ENCODE measurements at regions not wholly inside any gene's neighbourhood (a gene's known extent, or its start where the extent isn't known, plus 50 kb on each side); places are given as distances from the start of the nearest gene placed in this dataset.

DNA sequence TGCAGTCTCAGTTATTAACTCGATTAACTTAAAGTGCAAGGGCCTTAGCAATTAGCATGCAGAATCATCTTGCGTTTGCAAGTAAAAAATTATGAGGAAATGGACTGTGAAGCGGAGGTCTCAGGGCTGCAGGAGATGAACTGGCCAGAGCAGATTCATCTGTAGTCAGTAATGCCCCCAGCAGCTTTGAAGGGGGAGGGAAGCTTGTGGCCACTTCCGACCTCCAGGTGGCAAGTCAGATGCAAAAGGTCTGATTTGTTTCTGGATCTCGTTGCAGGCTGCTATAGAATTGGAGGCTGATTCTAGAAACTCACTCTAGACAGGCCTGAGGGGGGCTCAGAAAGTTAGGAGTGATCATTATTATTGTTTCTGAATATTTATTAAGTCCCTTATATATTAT is 107.4 kb upstream of the RGS6 start:
- no peaks in the 10 kb centered on the region for H3K9me2 ChIP-seq (replicated peaks; ENCODE audit: low read length)
- H3K4me3 ChIP-seq (ENCODE audit: low read length), result no peak overlapping the region
- no peaks in the 10 kb centered on the region for H3K4me1 ChIP-seq (ENCODE audit: insufficient read depth, low read length)
- H3K9ac ChIP-seq (ENCODE audit: low read length), result no peak overlapping the region
- ChIA-PET POLR2A (ENCODE audit: unreplicated experiment) (no interaction called here), CTCF (no interaction called here)
- H3K79me2 ChIP-seq (ENCODE audit: low read length), result no peaks in the 10 kb centered on the region
- BruUV-seq (replicated peaks), result no TSS peak
- ATAC-seq (no peak), DNase-seq (no peak)
- H3K4me2 ChIP-seq (ENCODE audit: low read length), result no peak overlapping the region
- H3K36me3 ChIP-seq (ENCODE audit: low read depth, low read length), result no peaks in the 10 kb centered on the region
- H3K9me3 ChIP-seq (ENCODE audit: low read length), result no peaks in the 10 kb centered on the region
- intact Hi-C loops (cut with micrococcal nuclease), result no loop called here
- no peaks in the 10 kb centered on the region for H4K20me1 ChIP-seq (ENCODE audit: low read length)
- no peak overlapping the region for H2AFZ ChIP-seq (ENCODE audit: low read length)
- TF ChIP-seq, protein P1, sequence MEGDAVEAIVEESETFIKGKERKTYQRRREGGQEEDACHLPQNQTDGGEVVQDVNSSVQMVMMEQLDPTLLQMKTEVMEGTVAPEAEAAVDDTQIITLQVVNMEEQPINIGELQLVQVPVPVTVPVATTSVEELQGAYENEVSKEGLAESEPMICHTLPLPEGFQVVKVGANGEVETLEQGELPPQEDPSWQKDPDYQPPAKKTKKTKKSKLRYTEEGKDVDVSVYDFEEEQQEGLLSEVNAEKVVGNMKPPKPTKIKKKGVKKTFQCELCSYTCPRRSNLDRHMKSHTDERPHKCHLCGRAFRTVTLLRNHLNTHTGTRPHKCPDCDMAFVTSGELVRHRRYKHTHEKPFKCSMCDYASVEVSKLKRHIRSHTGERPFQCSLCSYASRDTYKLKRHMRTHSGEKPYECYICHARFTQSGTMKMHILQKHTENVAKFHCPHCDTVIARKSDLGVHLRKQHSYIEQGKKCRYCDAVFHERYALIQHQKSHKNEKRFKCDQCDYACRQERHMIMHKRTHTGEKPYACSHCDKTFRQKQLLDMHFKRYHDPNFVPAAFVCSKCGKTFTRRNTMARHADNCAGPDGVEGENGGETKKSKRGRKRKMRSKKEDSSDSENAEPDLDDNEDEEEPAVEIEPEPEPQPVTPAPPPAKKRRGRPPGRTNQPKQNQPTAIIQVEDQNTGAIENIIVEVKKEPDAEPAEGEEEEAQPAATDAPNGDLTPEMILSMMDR (conservative IDR thresholded peaks at IDR 0.05; ENCODE audit: low read depth, low read length), result no peak
- TF ChIP-seq EZH2 (IDR thresholded peaks at IDR 0.05; ENCODE audit: low read length, unreplicated experiment) (no peak), EZH2phosphoT487 (IDR thresholded peaks at IDR 0.05; ENCODE audit: borderline replicate concordance, low read length) (no peak)
- H3K27ac ChIP-seq (ENCODE audit: low read length), result no peak overlapping the region
- no peaks in the 10 kb centered on the region for H3F3A ChIP-seq (ENCODE audit: low read length, unreplicated experiment)
- H3K27me3 ChIP-seq (ENCODE audit: low read length), result peaks cover 54% of the 10 kb centered on the region

DNA sequence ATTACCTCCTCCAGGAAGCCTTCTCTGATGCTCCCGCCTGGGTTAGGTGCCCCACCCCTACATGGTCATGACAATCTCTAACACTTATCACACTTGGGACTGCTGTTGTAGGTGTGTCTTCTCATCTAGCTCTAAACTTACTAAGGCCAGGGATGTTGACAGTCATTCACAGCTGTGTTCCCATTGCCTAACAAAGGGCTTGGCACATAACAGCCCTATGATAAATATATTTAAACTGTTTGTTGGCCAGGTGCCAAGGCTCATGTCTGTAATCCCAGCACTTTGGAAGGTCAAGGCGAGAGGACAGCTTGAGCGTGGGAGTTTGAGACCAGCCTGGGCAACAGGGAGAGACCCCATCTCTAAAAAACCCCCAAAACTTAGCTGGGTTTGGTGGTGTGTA is 98.8 kb upstream of the RGS6 start:
- Histone ChIP-seq H3K27me3 (ENCODE audit: low read length) (peaks cover 8% of the 10 kb centered on the region; the same call in 1 of the 2 replicates), H3K79me2 (ENCODE audit: low read length) (no peaks in the 10 kb centered on the region), H3K4me1 (ENCODE audit: insufficient read depth, low read length) (0 out of 2 replicates have a peak, but pooled peaks cover 5% of the 10 kb centered on the region), H2AFZ (ENCODE audit: low read length) (no peak overlapping the region), H3K4me3 (ENCODE audit: low read length) (no peak overlapping the region), H4K20me1 (ENCODE audit: low read length) (no peaks in the 10 kb centered on the region), H3K9ac (ENCODE audit: low read length) (no peak overlapping the region), H3K9me3 (ENCODE audit: low read length) (peaks cover 6% of the 10 kb centered on the region), H3K27ac (ENCODE audit: low read length) (no peak overlapping the region), H3F3A (ENCODE audit: low read length, unreplicated experiment) (no peaks in the 10 kb centered on the region), H3K9me2 (replicated peaks; ENCODE audit: low read length) (no peaks in the 10 kb centered on the region), H3K36me3 (ENCODE audit: low read depth, low read length) (no peaks in the 10 kb centered on the region), H3K4me2 (ENCODE audit: low read length) (no peak overlapping the region)
- ATAC-seq (no peak), DNase-seq (no peak)
- no TSS peak for BruUV-seq (replicated peaks)
- POLR2A ChIA-PET (ENCODE audit: unreplicated experiment), result no interaction called here
- intact Hi-C loops (cut with micrococcal nuclease), result no loop called here
- CTCF ChIA-PET, result no interaction called here
- no peak for TF ChIP-seq EZH2 (IDR thresholded peaks at IDR 0.05; ENCODE audit: low read length, unreplicated experiment)
- TF ChIP-seq, protein P1 (conservative IDR thresholded peaks at IDR 0.05; ENCODE audit: low read depth, low read length), result no peak
- no peak for TF ChIP-seq EZH2phosphoT487 (IDR thresholded peaks at IDR 0.05; ENCODE audit: borderline replicate concordance, low read length)

DNA sequence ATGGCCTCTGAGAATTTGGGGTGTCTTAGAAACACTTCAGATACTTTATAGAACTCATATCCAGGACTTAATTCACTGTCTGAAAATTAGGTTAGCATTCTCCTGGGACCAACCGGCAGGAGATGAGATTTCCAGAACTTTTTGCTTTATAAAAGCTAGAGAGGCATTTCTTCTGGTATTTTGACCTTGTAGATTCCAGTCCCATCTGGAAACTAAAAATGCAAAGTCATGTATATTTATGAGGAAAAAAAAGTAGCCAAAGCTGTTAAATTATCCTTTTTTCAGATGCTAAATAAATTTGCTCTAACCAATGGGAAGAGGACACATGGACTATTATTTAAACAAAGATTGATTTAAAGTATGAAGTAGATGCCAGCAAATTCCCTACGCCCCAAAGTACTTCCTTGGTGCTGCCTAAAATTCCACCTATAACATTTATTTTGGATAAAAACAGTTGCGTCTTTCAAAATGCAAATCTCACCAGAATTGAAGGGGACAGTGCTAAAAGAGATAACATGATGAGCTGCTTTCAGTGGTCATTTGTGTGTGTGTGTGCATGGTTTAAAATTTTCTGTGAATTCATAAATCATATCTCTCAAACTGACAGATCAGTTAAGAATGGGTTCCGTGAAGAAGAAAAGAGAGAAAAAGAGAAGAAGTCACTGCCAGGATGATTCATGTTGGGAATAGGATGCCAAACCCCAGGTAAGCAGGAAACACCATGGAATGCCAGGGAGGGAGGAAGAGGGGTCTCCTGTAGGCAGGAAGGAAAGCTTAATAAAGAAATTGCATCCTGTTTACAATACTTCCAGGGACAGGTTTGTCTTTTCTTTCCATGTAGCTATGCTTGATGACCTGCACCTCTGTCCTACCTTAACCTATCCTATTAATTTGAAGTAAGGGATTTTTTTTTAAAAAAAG is 97.7 kb upstream of the RGS6 start:
- DNase-seq, result peak; percentile 56
- 0 out of 2 replicates have a peak, but pooled peaks cover 5% of the 10 kb centered on the region for H3K4me1 ChIP-seq (ENCODE audit: insufficient read depth, low read length)
- peaks cover 6% of the 10 kb centered on the region for H3K9me3 ChIP-seq (ENCODE audit: low read length)
- no peak for TF ChIP-seq EZH2 (IDR thresholded peaks at IDR 0.05; ENCODE audit: low read length, unreplicated experiment)
- no peak for TF ChIP-seq EZH2phosphoT487 (IDR thresholded peaks at IDR 0.05; ENCODE audit: borderline replicate concordance, low read length)
- TF ChIP-seq, protein P1 (conservative IDR thresholded peaks at IDR 0.05; ENCODE audit: low read depth, low read length), result no peak
- BruUV-seq (replicated peaks), result no TSS peak
- H3K4me2 ChIP-seq (ENCODE audit: low read length), result no peak overlapping the region
- peak; percentile 74 for ATAC-seq
- intact Hi-C loops (cut with micrococcal nuclease), result no loop called here
- no peak overlapping the region for H3K27ac ChIP-seq (ENCODE audit: low read length)
- CTCF ChIA-PET, result no interaction called here
- no peaks in the 10 kb centered on the region for H3F3A ChIP-seq (ENCODE audit: low read length, unreplicated experiment)
- no peaks in the 10 kb centered on the region for H3K9me2 ChIP-seq (replicated peaks; ENCODE audit: low read length)
- no peaks in the 10 kb centered on the region for H4K20me1 ChIP-seq (ENCODE audit: low read length)
- peaks cover 7% of the 10 kb centered on the region; the same call in 1 of the 2 replicates for H3K27me3 ChIP-seq (ENCODE audit: low read length)
- no peak overlapping the region for H3K4me3 ChIP-seq (ENCODE audit: low read length)
- POLR2A ChIA-PET (ENCODE audit: unreplicated experiment), result no interaction called here
- H3K79me2 ChIP-seq (ENCODE audit: low read length), result no peaks in the 10 kb centered on the region
- no peaks in the 10 kb centered on the region for H3K36me3 ChIP-seq (ENCODE audit: low read depth, low read length)
- no peak overlapping the region for H2AFZ ChIP-seq (ENCODE audit: low read length)
- no peak overlapping the region for H3K9ac ChIP-seq (ENCODE audit: low read length)
